H9 (cell line): ENCODE measurements at regions not wholly inside any gene's neighbourhood (a gene's known extent, or its start where the extent isn't known, plus 50 kb on each side); places are given as distances from the start of the nearest gene placed in this dataset.

Source experiments
- DNase-seq: peaks from one replicate; pipeline ENCODE4 v3.0.0-alpha.2; 2017
- H2AFZ ChIP-seq: one replicate; pipeline ENCODE4 v1.6.1; 2013; ENCODE audit warnings: mild to moderate bottlenecking, low read length, control low read depth, moderate library complexity
- H2AK5ac ChIP-seq: 2 replicates; pipeline ENCODE4 v1.6.1; 2013; ENCODE audit warnings: low read length, control low read depth, mixed read lengths; ENCODE audit not compliant: insufficient read length
- H2BK120ac ChIP-seq: one replicate; pipeline ENCODE4 v1.6.1; 2013; ENCODE audit warnings: low read depth, mild to moderate bottlenecking, low read length, control low read depth, inconsistent platforms; ENCODE audit not compliant: poor library complexity, severe bottlenecking
- H2BK12ac ChIP-seq: 2 replicates; pipeline ENCODE4 v1.6.1; 2013; ENCODE audit warnings: low read length, control low read depth, mixed read lengths, low read depth; ENCODE audit not compliant: insufficient read length
- H2BK15ac ChIP-seq: 2 replicates; pipeline ENCODE4 v1.6.1; 2013; ENCODE audit warnings: low read depth, low read length, control low read depth
- H2BK20ac ChIP-seq: one replicate; pipeline ENCODE4 v1.6.1; 2013; ENCODE audit warnings: low read depth, mild to moderate bottlenecking, low read length, control low read depth, inconsistent platforms; ENCODE audit not compliant: poor library complexity, severe bottlenecking
- H2BK5ac ChIP-seq: 2 replicates; pipeline ENCODE4 v1.6.1; 2013; ENCODE audit warnings: low read length, control low read depth, mixed read lengths; ENCODE audit not compliant: insufficient read length
- H3K14ac ChIP-seq: 2 replicates; pipeline ENCODE4 v1.6.1; 2013; ENCODE audit warnings: low read length, control low read depth; ENCODE audit not compliant: insufficient read depth
- H3K18ac ChIP-seq: 2 replicates; pipeline ENCODE4 v1.6.1; 2013; ENCODE audit warnings: low read depth, mild to moderate bottlenecking, mixed read lengths, low read length, control low read depth; ENCODE audit not compliant: insufficient read length
- H3K23ac ChIP-seq: 2 replicates; pipeline ENCODE4 v1.6.1; 2013; ENCODE audit warnings: low read length, control low read depth, mixed read lengths, low read depth; ENCODE audit not compliant: insufficient read length
- H3K23me2 ChIP-seq: 2 replicates; pipeline ENCODE4 v1.6.1; 2013; ENCODE audit warnings: low read depth, mild to moderate bottlenecking, mixed read lengths, low read length, control low read depth; ENCODE audit not compliant: insufficient read length, poor library complexity, severe bottlenecking
- H3K27ac ChIP-seq: 2 replicates; pipeline ENCODE4 v1.5.1; 2013; ENCODE audit warnings: low read length, control low read depth, mixed read lengths, low read depth; ENCODE audit not compliant: insufficient read length
- H3K27me3 ChIP-seq: 2 replicates; pipeline ENCODE4 v1.6.1; 2013; ENCODE audit warnings: low read length, control low read depth, inconsistent platforms; ENCODE audit not compliant: insufficient read depth
- H3K4ac ChIP-seq: 2 replicates; pipeline ENCODE4 v1.6.1; 2013; ENCODE audit warnings: low read depth, mild to moderate bottlenecking, control low read depth, inconsistent platforms, low read length, moderate library complexity
- H3K4me1 ChIP-seq: 2 replicates; pipeline ENCODE4 v1.6.1; 2013; ENCODE audit warnings: low read length, control low read depth, inconsistent platforms; ENCODE audit not compliant: insufficient read depth
- H3K4me2 ChIP-seq: 2 replicates; pipeline ENCODE4 v1.6.1; 2013; ENCODE audit warnings: low read length, control low read depth, mixed read lengths; ENCODE audit not compliant: insufficient read length, insufficient read depth
- H3K56ac ChIP-seq: 2 replicates; pipeline ENCODE4 v1.6.1; 2013; ENCODE audit warnings: low read depth, mild to moderate bottlenecking, mixed read lengths, low read length, control low read depth; ENCODE audit not compliant: insufficient read length
- H3K79me1 ChIP-seq: 2 replicates; pipeline ENCODE4 v1.6.1; 2013; ENCODE audit warnings: low read depth, mild to moderate bottlenecking, moderate library complexity, low read length, control low read depth, inconsistent platforms; ENCODE audit not compliant: insufficient read depth, poor library complexity, severe bottlenecking
- H3K79me2 ChIP-seq: 2 replicates; pipeline ENCODE4 v1.6.1; 2013; ENCODE audit warnings: low read length, control low read depth, inconsistent platforms; ENCODE audit not compliant: insufficient read depth
- H3K9ac ChIP-seq: 2 replicates; pipeline ENCODE4 v1.6.1; 2013; ENCODE audit warnings: low read length, control low read depth, mixed read lengths; ENCODE audit not compliant: insufficient read length; ENCODE audit errors: extremely low read depth
- H3K9me3 ChIP-seq: one replicate; pipeline ENCODE4 v1.6.1; 2013; ENCODE audit warnings: low read depth, low read length, inconsistent platforms; ENCODE audit not compliant: control insufficient read depth
- H3T11ph ChIP-seq: one replicate; pipeline ENCODE4 v1.6.1; 2013; ENCODE audit warnings: mild to moderate bottlenecking, low read length, control low read depth, inconsistent platforms
- H4K20me1 ChIP-seq: one replicate; pipeline ENCODE4 v1.6.1; 2013; ENCODE audit not compliant: control insufficient read depth, insufficient read length, insufficient read depth
- H4K5ac ChIP-seq: 2 replicates; pipeline ENCODE4 v1.6.1; 2013; ENCODE audit warnings: low read depth, mild to moderate bottlenecking, mixed read lengths, low read length, control low read depth; ENCODE audit not compliant: insufficient read length
- H4K8ac ChIP-seq: replicated peaks from 2 replicates; pipeline ENCODE4 v1.6.1; 2013; ENCODE audit warnings: low read length, control low read depth, mixed read lengths, low read depth; ENCODE audit not compliant: insufficient read length
- H4K91ac ChIP-seq: 2 replicates; pipeline ENCODE4 v1.6.1; 2013; ENCODE audit warnings: low read depth, mild to moderate bottlenecking, moderate library complexity, mixed read lengths, low read length, control low read depth; ENCODE audit not compliant: insufficient read length
- H3K27ac Mint-ChIP-seq, 3 experiments: 2 replicates in 2 of 3; 3 replicates in 1 of 3; pipeline ENCODE4 v1.8.0; 2020 to 2021; ENCODE audit warnings: mixed read lengths in 3 of 3, mild to moderate bottlenecking in 1 of 3, moderate library complexity in 1 of 3
- H3K27me3 Mint-ChIP-seq: 2 replicates; pipeline ENCODE4 v1.8.0; 2021; ENCODE audit warnings: low read depth, mild to moderate bottlenecking, moderate library complexity, mixed read lengths
- H3K36me3 Mint-ChIP-seq, 3 experiments: 2 replicates in 2 of 3; 3 replicates in 1 of 3; pipeline ENCODE4 v1.8.0; 2020 to 2021; ENCODE audit warnings: low read depth in 3 of 3, mixed read lengths in 3 of 3; ENCODE audit not compliant: insufficient read depth in 1 of 3
- H3K4me1 Mint-ChIP-seq, 2 experiments: 2 replicates each; pipeline ENCODE4 v1.8.0; 2020; ENCODE audit warnings: mixed read lengths in 2 of 2
- H3K4me3 Mint-ChIP-seq, 2 experiments: 2 replicates in 1 of 2; 3 replicates in 1 of 2; pipeline ENCODE4 v1.8.0; 2020 to 2021; ENCODE audit warnings: mild to moderate bottlenecking in 2 of 2, mixed read lengths in 2 of 2, moderate library complexity in 1 of 2
- H3K9me3 Mint-ChIP-seq, 2 experiments: 2 replicates in 1 of 2; 3 replicates in 1 of 2; pipeline ENCODE4 v1.8.0; 2020; ENCODE audit warnings: mild to moderate bottlenecking in 2 of 2, mixed read lengths in 2 of 2, moderate library complexity in 1 of 2
- CTCF ChIP-seq: fragments of 200-600 bp; sonication (generic); conservative IDR thresholded peaks from 3 replicates; pipeline ENCODE4 v1.8.0; 2021; ENCODE audit warnings: antibody characterized with exemption, mild to moderate bottlenecking
- WGBS: extraction: QIAGEN DNeasy Blood & Tissue Kit; methylation state at CpG from one replicate; pipeline ENCODE4 v1.1.7; 2013; ENCODE audit warnings: missing lambda C conversion rate, low lambda C conversion rate, mixed read lengths; ENCODE audit not compliant: insufficient read length; ENCODE audit errors: extremely low coverage; 5-methylcytosine and 5-hydroxymethylcytosine counted together

DNA sequence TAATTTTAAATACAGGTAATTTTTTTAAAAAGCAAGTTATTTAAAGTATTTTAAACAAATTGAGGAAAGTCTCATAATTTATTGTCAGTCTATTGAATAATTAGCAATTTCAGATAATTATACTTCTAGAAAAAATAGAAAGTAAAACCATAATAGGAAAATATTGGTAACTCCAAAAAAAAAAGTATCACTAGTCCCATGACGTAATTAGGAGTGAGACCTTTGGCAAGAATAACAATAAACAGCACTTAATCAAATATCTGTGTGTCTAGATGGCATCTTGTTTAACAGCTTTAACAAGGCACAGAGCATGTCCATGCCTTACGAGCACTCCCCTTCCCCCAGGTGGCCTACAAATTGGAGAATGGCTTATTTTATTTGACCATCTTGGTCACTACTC, 1683.6 kb upstream of the AGA start:
- Histone ChIP-seq H3K27me3 (no peaks in the 10 kb centered on the region), H3K18ac (no peak overlapping the region), H3K79me2 (no peaks in the 10 kb centered on the region), H3K23ac (no peak overlapping the region), H2AK5ac (no peak overlapping the region), H3K4me1 (peaks cover 8% of the 10 kb centered on the region), H4K5ac (no peak overlapping the region), H3K4me2 (no peak overlapping the region), H2BK12ac (no peak overlapping the region), H2AFZ (no peak overlapping the region), H3K27ac (no peak overlapping the region), H3K56ac (no peak overlapping the region), H4K91ac (no peak overlapping the region), H2BK15ac (no peak overlapping the region), H2BK120ac (no peak overlapping the region), H3K9ac (no peak overlapping the region), H3K9me3 (no peaks in the 10 kb centered on the region), H3K14ac (no peak overlapping the region), H2BK5ac (no peak overlapping the region), H3K4ac (no peak overlapping the region), H2BK20ac (no peak overlapping the region), H3K79me1 (no peaks in the 10 kb centered on the region), H3T11ph (no peak overlapping the region), H4K20me1 (no peaks in the 10 kb centered on the region), H3K23me2 (no peaks in the 10 kb centered on the region), H4K8ac (no peak overlapping the region)
- no peak for TF ChIP-seq CTCF
- Mint-ChIP-seq H3K4me1 (peaks cover 16 to 25% of the 10 kb centered on the region in 2 experiments), H3K27me3 (no peaks in the 10 kb centered on the region), H3K27ac (peak overlapping the region in 2 of 3 experiments; percentile 56 to 87; a peak in 4 of 7 replicates), H3K9me3 (no peaks in the 10 kb centered on the region), H3K36me3 (peaks cover 0 to 5% (median 0%) of the 10 kb centered on the region in 3 experiments; a peak in 1 of 7 replicates), H3K4me3 (no peak overlapping the region)
- no CpG with 5 or more reads among the region's 2 CpGs for WGBS
- DNase-seq, result no peak
